GM21825 (cell line): ENCODE measurements at regions not wholly inside any gene's neighbourhood (a gene's known extent, or its start where the extent isn't known, plus 50 kb on each side); places are given as distances from the start of the nearest gene placed in this dataset.

Source experiments
- ATAC-seq: cut with Tn5 transposase; IDR thresholded peaks from one replicate; pipeline ENCODE4 v1.9.1; 2021; ENCODE audit warnings: mild to moderate bottlenecking, moderate library complexity; ENCODE audit not compliant: unreplicated experiment

DNA sequence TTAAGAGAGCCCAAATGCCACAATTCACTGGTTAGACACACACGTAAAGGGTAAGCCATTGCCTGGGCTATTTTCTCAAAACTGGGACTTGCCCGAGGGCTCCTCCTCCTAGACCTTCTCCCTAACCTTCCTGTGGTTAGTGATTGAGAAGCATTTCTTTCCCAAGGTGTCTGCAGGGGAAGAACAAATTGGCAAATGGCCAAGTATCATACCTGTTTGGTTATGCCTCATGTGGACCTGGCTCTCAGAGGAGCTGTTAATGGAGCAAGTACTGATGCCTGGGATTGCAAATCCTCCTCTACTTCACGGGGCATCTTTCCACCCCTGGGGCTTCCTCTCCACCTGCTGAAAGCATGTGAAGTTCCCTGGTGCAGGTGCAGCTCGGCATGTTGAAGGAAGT, 187.5 kb upstream of the CYRIA start:
- no peak for ATAC-seq

DNA sequence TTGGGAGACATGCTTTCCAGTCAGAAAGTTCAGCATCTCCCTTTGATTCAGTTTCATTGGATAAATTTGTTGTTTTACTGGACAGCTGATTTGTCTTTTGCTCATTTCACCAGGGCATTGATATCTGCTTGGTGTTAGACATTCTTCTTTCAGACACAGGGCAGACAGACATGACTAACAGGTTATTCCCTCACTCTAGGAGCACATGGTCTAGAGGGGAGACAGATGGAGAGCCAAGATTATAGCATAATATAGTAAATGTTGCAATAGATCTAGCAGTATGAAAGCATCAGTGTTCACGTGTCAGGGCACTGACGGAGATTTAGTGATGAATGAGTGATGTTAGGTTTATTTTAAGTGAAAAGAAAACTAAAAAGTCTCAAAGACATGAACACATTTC, 187.0 kb upstream of the CYRIA start:
- ATAC-seq = no peak

DNA sequence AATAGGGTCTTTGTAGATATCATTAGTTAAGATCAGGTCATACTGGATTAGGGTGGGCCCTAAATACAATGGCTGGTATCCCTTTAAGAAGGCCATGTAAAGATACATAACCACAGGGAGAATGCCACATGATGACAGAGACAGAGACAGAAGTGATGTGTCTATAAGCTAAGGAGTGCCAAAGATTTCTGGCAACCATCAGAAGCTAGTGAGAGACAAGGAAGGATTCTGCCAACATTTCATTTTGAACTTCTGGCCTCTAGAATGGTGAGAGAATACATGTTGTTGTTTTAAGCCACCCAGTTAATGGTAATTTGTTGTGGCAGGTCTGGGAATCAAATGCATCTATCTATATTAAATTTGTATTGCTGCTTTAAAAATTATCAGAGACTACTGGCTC, 185.5 kb upstream of the CYRIA start:
- no peak for ATAC-seq

DNA sequence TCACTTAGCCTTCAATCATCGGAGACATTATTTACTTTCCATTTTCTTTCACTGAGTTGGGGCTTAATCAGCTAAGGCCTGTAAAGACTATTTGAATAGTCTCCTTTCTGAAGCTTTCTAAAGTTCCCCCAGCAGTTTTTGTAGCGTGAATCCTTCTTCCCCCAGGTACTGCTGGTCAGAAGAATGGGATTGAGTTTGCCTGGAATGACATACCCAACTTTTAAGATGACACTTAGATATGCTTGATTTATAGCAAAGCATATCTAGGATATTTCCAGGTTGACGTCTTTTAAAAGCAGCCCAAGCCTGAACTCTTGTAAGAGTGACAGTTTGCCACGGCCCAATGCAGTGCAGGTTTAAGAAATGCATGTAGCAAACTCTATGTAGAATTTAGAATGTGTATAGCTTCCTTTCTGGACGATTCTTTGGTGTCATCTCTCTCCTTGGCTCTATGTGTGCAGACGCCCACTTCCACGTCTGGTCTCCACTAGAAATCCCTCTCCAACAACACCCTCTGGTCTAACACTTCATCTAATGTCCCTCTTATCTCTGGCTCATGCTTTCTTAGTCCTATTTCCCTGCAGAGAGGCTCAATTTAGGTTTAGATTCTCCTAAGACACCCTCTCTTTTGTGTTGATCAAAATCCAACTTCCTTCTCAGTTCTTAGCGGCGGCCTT, 175.0 kb upstream of the CYRIA start:
- ATAC-seq = no peak

DNA sequence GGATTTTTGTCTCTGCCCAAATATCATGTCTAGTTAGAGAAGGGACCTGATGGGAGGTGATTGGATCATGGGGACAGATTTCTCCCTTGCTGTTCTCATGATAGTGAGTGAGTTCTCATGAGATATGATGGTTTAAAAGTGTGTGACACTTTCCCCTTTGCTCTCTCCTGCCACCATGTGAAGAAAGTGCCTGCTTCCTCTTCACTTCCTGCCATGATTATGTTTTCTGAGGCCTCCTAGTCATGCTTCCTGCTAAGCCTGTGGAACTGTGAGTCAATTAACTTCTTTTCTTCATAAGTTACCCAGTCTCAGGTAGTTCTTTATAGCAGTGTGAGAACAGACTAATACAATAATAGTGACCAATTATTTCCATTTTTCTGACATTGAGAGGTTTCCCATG, 167.3 kb upstream of the CYRIA start:
- ATAC-seq = no peak

DNA sequence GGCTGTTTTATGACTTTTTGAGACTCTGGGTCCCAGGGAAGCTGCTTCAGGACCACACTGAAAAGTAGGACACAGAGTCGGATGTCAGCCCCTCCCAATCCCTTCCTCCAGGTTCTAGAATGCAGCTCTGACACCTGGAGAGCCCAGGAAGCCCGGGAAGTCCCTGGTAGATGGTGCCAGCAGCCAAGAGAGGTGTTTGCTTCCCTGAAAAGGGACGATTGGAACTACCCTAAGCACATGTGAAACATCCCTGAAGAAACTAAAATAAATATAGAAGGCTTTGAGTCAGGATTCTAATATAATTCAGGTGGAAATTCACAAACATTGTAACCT, 163.2 kb upstream of the CYRIA start:
- ATAC-seq = no peak

DNA sequence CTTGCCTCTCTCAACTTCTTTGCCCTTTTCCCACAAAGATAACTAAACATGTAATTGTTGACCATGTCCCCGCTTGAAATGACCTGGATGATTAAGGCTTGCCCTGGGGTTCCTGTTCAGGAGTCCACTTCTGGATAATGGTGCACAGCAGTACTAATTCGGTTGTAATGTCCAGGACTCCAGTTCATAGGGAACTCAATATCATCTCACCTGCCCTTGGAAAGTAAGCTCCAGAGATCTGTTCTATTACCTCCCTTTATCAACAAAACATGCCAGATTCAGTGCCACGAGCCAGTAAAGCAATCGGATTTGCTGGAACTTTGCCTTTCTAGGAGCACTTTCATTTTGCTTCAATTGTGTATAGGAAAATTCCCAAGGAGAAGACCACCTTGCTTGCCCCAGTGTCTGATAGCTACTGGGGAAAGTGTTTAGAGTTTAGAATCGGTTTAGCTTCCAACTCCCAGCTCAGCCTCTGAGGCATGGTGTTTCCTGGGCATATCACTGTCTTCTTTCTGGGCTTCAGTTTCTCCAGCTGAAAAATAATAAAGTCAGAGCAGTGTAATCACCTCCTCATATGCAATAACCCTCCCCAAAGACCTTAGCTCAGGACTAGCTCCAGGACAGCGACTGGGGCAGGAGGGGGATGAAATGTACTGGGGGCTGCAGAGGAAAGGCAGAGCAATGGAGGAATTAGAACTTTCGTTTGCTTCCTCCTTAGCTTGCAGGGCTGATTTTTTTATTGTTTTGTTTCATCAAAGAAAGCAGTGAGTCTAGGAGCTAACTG, 162.6 kb upstream of the CYRIA start:
- no peak for ATAC-seq

DNA sequence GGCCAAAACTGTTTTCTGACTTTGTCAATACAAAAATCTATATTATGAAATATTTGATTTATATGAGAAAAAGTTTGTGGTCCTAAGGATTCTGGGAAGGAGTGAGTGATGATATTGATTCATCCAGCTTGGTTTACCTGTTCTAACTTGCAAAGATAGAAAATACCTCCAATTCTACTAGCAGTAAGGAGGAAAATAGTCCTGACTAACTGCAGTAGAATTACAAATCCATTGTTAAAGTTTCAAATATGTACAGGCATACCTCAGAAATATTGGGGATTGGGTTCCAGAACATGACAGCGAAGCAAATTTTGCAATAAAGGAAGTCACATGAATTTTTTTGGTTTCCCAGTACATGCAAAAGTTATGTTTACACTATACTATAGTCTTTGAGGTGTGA, 158.8 kb upstream of the CYRIA start:
- ATAC-seq = no peak

DNA sequence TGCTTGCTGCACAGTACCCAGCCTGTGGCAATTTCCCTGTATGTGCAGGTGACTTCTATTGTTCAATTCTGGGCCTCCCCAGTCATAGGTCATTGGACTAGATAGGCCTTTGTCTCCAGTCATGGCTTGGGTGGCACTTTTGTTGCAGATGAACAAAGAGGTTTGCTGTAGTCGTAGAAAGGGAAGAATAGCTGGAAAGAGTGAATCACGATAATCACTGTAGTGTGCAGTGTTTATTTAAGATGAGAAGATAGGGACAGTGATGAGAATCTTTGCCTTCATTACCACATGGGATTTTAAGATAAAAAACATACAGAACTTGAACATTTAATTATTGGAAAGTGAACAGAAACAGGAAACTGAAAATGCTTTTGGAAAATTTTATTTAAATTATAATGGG, 156.1 kb upstream of the CYRIA start:
- no peak for ATAC-seq

DNA sequence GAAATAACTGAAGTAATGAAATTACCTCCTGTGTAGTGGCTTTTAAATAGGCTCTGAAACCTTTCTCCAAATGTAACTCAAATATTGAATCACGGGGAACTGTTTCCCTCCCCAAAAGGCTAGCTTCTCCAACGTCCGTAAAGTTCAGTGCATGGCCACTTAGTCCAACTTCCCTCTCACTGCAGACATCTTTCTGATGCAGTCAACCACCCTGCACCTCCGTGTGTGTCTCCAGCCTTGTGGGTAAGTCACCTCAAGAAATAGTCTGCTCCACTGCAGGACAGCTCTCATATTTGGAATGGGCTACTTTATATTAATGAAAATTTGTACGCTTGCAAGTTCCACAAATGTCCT, 152.5 kb upstream of the CYRIA start:
- no peak for ATAC-seq

DNA sequence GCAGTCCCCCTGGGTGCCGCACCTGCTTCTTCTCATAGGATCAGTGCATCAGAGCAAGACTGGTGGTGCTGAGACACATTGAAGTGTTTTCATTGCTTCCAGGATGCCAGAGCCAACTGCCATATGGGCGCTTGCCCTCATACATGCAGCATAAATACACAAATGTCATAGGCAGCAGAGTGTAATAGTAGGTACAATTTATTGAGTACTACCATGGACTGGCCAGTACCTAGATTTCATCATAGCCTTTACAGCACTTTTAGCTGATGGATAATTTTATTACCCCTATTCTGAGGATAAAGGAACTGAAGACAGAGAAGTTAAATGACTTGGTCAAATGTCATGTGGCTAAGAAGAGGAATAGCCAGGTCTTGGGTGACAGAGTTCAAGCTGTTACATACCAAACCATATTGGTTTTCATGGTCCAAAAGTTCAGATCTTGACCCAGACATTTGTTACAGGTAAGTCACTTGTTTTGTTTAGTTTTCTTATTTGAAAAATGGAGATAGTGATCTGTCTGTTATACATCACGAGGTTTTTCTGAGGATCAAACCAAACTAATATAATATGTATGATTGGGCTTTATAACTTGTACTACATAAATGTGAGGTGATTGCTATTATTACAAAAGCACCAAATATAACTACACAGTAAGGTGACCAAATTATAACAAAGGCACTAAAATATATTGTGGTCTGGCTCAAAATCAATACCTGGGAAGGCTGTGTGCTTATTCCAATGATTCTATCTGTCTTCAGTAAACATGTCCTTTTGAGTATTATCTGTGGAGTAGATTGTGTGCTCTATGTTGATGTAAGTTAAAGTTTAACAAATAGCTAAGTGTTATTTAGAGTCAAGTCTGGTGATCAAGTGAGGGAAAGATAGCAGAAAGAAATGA, 151.9 kb upstream of the CYRIA start:
- ATAC-seq = no peak

DNA sequence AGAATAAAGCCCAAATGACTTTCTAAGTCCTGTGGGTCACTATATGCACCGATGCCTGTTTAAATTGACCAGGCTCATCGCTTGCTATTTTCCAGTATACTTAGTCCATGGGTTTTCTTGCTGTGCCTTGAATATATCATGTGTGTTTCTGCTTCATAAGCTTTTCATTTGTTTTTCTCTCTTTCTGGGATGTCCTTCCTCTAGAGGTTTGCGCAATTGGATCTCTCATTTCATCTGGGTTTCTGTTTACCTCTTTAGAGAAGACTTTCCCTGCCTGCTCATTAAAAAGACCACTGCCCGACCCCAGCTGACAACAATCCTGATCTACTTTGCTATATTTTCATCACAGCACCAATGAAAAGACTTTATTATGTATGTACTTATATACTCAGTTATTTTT, 150.9 kb upstream of the CYRIA start:
- ATAC-seq = no peak

DNA sequence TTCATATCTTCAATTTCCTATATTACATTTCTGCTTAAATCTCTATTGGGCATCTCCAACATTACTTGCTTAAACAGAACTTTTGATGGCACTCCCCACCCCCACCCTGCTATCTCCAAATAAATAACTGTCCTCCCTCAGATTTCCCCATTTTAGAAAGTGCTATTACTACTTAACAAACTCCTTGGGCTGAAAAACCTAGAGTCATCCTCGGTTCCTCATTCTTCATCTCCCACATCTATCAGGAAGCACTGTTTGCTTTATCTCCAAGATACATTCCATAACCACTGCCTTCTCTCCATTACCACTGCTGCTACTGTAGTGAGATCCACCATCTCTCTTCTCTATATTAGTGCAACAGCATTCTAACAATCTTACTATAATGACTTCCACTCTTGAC, 150.4 kb upstream of the CYRIA start:
- no peak for ATAC-seq

DNA sequence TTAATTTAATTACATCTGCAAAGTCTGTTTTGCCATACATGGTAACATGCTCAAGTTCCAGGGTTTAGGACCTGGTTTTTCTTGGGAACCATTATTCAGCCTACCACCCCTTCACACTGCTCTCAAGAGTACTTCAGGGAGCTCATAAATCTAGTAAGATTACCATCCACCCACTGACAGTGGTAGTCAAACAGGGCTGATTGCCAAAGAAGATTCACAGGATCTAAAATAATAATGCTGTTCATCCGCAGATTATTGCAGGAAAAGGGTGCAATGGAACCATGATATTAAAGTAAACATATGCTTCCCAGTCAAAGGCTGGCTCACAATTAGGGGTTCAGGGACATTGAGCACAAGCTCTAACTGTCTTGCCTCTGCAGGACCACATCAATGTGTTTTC, 148.0 kb upstream of the CYRIA start:
- ATAC-seq = no peak

DNA sequence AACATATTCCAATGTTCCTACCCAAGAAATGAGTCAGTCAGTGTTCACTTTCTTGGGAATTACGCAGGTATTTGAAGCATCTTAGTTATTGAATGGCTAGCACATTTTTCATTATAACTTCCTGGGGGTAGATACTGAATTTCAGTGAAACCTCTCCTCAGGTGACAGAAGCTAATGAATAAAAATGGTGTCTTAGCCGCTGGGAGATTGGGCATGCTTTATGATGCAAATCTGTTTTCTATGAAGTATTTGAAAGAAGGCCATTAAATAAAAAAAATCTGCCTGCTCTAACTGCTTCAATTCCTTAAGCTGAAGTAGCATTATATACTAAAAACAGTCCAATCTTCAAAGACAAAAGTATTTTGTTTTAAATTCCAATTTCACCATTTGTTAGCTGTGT, 132.8 kb upstream of the CYRIA start:
- no peak for ATAC-seq

DNA sequence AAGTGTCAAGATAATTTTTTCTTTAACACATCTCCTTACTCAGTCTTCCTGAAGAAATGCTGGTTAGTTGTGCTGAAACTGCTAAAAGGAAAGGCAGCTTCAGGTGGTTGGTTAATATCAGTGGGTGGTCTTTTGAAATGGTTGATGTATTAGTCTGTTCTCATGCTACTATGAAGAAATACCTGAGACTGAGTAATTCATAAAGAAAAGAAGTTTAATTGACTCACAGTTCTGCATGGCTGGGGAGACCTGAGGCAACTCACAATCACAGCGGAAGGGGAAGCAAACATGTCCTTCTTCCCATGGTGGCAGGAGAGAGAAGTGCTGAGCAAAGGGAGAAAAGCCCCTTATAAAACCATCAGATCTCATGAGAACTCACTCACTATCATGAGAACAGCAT, 125.9 kb upstream of the CYRIA start:
- no peak for ATAC-seq

DNA sequence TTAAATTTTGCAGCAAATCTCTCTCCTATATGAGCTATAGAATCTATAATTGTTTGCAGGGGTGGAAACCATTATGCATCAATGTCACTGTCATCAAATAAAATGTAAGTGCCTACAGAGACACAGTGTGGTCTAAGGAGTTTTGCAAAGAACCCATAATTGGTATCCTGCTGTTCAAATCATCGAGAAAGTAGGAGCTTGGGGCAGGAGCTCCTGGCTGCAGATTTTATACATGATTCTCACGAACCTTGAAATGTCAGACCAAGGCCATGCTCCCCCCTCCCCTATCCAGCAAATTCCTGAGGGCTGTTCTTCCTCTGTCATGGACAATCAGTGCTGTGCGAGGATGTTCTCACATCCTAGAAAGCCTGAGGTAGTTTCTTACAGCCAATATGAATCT, 119.5 kb upstream of the CYRIA start:
- no peak for ATAC-seq

DNA sequence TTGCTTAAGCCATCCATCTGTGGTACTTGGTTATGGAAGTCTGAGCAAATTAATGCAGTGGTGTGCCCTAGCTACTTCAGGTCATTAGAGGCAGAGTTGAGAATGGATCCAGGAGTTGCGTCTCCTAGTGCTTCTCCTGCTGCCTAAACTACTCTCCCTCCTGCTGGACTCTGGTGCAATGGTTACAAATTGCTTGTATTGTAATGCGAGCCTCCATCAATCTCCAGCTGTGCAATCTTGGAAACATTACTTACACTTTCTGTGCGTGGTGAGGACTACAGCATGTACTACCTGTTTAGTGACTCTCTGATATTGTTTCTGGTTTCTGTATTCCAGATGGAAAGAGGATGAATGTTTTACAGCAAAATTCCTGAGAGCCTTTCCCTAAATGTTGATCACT, 119.0 kb upstream of the CYRIA start:
- ATAC-seq = no peak

DNA sequence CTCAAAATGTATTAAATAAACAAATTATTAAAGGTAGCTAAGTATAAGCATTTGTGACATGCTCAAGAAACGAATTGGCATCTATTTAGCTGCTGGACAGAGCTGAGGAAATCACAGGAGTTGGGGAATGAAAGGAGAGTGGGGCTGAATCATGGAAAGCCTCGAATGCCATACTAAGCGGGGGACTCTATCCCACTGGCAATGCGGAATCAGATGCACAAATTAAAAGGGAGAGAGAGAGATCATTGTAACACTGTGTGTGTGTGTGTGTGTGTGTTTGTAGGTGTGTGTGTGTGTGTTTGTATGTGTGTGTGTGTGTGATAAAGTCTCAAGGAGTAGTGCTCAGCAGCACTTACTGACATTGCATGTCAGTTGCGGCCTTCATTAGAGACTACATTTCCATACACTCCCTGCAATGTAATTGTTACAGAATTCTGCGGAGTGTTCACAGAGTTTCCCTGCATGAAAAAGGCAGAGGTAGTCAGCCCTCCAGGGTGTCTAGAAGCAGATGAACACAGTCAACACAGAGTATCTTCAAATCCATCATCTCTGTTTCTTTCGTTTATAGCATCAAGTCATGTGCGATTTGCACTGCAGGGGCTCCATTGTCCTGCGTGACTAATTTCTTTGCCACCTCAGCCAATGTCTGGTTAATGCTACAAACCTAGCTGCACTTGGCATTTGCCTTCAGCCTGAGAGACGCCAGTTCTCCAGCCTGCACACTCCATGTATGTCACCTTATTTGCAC, 111.7 kb upstream of the CYRIA start:
- ATAC-seq = no peak

DNA sequence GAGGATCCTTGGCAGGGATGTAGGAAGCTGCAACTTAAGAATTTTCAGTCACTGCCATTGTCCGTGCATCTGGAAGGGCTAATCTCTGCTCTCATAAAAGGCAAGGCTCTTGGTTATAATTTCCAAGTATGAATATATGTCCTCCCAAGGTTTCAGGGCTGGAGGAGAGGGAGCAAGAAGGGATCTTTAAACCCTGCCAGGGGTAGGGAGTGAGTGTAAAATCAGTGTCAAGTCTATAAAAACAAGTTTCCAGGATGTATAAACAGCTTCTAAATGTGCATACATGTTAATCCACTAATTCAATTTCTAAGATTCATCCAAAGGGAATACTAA, 110.2 kb upstream of the CYRIA start:
- no peak for ATAC-seq
